SK-N-SH (cell line): ENCODE measurements at regions not wholly inside any gene's neighbourhood (a gene's known extent, or its start where the extent isn't known, plus 50 kb on each side); places are given as distances from the start of the nearest gene placed in this dataset.

Experiments used
- TCF12 ChIP-seq: IDR thresholded peaks from 2 replicates; pipeline ENCODE4 v1.4.0; 2012
- TF ChIP-seq, protein P1 (sequence below): fragments of 200-600 bp; sonication (generic); IDR thresholded peaks from 2 replicates; pipeline ENCODE4 v1.6.1; 2017; ENCODE audit warnings: antibody characterized with exemption, mild to moderate bottlenecking, moderate library complexity

DNA sequence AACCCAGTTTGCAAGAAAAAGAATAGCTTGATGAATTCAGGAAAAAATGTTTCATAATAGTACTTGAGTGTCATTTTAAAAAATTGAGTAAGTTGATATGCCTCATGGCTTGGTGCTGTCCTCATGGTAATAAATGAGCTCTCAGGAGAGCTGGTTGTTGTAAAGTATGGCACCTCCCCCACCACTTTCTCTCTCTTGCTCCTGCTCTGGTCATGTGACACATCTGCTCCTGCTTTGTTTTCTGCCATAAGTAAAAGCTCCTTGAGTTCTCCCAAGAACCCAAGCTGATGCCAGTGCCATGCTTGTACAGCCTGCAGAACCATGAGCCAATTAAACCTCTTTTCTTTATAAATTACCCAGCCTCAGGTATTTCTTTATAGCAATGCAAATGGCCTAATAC lies 108.8 kb upstream of the CRBN start:
- TF ChIP-seq, protein P1, sequence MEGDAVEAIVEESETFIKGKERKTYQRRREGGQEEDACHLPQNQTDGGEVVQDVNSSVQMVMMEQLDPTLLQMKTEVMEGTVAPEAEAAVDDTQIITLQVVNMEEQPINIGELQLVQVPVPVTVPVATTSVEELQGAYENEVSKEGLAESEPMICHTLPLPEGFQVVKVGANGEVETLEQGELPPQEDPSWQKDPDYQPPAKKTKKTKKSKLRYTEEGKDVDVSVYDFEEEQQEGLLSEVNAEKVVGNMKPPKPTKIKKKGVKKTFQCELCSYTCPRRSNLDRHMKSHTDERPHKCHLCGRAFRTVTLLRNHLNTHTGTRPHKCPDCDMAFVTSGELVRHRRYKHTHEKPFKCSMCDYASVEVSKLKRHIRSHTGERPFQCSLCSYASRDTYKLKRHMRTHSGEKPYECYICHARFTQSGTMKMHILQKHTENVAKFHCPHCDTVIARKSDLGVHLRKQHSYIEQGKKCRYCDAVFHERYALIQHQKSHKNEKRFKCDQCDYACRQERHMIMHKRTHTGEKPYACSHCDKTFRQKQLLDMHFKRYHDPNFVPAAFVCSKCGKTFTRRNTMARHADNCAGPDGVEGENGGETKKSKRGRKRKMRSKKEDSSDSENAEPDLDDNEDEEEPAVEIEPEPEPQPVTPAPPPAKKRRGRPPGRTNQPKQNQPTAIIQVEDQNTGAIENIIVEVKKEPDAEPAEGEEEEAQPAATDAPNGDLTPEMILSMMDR, result no peak
- TF ChIP-seq TCF12, result no peak
